ENCODE measurements at regions not wholly inside any gene's neighbourhood (a gene's known extent, or its start where the extent isn't known, plus 50 kb on each side); places are given as distances from the start of the nearest gene placed in this dataset.

- no peak for TF ChIP-seq POLR2AphosphoS5 (IDR thresholded peaks at IDR 0.05)
- TF ChIP-seq, protein P1, sequence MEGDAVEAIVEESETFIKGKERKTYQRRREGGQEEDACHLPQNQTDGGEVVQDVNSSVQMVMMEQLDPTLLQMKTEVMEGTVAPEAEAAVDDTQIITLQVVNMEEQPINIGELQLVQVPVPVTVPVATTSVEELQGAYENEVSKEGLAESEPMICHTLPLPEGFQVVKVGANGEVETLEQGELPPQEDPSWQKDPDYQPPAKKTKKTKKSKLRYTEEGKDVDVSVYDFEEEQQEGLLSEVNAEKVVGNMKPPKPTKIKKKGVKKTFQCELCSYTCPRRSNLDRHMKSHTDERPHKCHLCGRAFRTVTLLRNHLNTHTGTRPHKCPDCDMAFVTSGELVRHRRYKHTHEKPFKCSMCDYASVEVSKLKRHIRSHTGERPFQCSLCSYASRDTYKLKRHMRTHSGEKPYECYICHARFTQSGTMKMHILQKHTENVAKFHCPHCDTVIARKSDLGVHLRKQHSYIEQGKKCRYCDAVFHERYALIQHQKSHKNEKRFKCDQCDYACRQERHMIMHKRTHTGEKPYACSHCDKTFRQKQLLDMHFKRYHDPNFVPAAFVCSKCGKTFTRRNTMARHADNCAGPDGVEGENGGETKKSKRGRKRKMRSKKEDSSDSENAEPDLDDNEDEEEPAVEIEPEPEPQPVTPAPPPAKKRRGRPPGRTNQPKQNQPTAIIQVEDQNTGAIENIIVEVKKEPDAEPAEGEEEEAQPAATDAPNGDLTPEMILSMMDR (IDR thresholded peaks at IDR 0.05) = no peak
- TF ChIP-seq POLR2A (IDR thresholded peaks at IDR 0.05) = no peak
- no peak for TF ChIP-seq EP300 (IDR thresholded peaks at IDR 0.05)
Observed at GRCh38 chr3:6282918-6283317, 578.0 kb upstream of the GRM7 start.
